ENCODE measurements at regions not wholly inside any gene's neighbourhood (a gene's known extent, or its start where the extent isn't known, plus 50 kb on each side); places are given as distances from the start of the nearest gene placed in this dataset.

GRCh38 chr10:78527296-78527695 lies 493.6 kb downstream of the RPS24 start:
- Histone ChIP-seq H4K20me1 (ENCODE audit: insufficient read depth) (no peaks in the 10 kb centered on the region), H3K36me3 (ENCODE audit: control insufficient read depth in 1 of 2, insufficient read depth in 2 of 2, low read length in 2 of 2) (no peaks in the 10 kb centered on the region), H3K79me2 (ENCODE audit: insufficient read depth, low read length) (no peaks in the 10 kb centered on the region), H3K27me3 (ENCODE audit: insufficient read depth, low read length) (no peaks in the 10 kb centered on the region), H3K27ac (ENCODE audit: low read depth, low read length) (no peak overlapping the region), H3K9ac (ENCODE audit: low read length) (no peak overlapping the region), H3K4me2 (ENCODE audit: low read length) (no peak overlapping the region), H3K4me1 (ENCODE audit: control insufficient read depth in 1 of 2, insufficient read depth in 2 of 2, low read length in 2 of 2) (no peaks in the 10 kb centered on the region), H3K9me3 (ENCODE audit: control insufficient read depth in 1 of 2, insufficient read depth in 1 of 2, low read depth in 1 of 2, low read length in 2 of 2) (no peaks in the 10 kb centered on the region), H2AFZ (ENCODE audit: low read depth, low read length, poor library complexity, severe bottlenecking) (no peak overlapping the region), H3K4me3 (replicated peaks in 1 of 2; ENCODE audit: low read depth in 1 of 2, low read length in 2 of 2) (no peak overlapping the region), H3K9me2 (ENCODE audit: insufficient read depth) (no peaks in the 10 kb centered on the region)
- ChIA-PET RAD21 (ENCODE audit: low non-redundant PET in 1 of 2, low total read pairs in 2 of 2, uncharacterized antibody in 2 of 2, unreplicated experiment in 2 of 2) (no interaction called here), CTCF (no interaction called here), POLR2A (no interaction called here)
- intact Hi-C loops (cut with micrococcal nuclease), result no loop called here
- DNase-seq (ENCODE audit: low read depth, low spot score), result no peak
- ATAC-seq, result no peak
- no TSS peak for BruUV-seq (replicated peaks)
- TF ChIP-seq RAD21 (IDR thresholded peaks at IDR 0.05; ENCODE audit: low read depth), result no peak
- no peak for TF ChIP-seq SP1 (IDR thresholded peaks at IDR 0.05; ENCODE audit: low read depth)
- TF ChIP-seq ZBTB33 (IDR thresholded peaks at IDR 0.05; ENCODE audit: extremely low read depth, insufficient replicate concordance, low read length), result no peak
- no peak for TF ChIP-seq POLR2A (IDR thresholded peaks at IDR 0.05; ENCODE audit: borderline replicate concordance, extremely low read depth, insufficient read depth, insufficient read length)

GRCh38 chr10:78528749-78529204 lies 495.1 kb downstream of the RPS24 start:
- no peak for DNase-seq (ENCODE audit: low read depth, low spot score)
- Histone ChIP-seq H3K79me2 (ENCODE audit: insufficient read depth, low read length) (no peaks in the 10 kb centered on the region), H3K9me3 (ENCODE audit: control insufficient read depth in 1 of 2, insufficient read depth in 1 of 2, low read depth in 1 of 2, low read length in 2 of 2) (no peaks in the 10 kb centered on the region), H3K27me3 (ENCODE audit: insufficient read depth, low read length) (no peaks in the 10 kb centered on the region), H3K4me3 (replicated peaks in 1 of 2; ENCODE audit: low read depth in 1 of 2, low read length in 2 of 2) (no peak overlapping the region), H3K4me1 (ENCODE audit: control insufficient read depth in 1 of 2, insufficient read depth in 2 of 2, low read length in 2 of 2) (no peaks in the 10 kb centered on the region), H3K36me3 (ENCODE audit: control insufficient read depth in 1 of 2, insufficient read depth in 2 of 2, low read length in 2 of 2) (no peaks in the 10 kb centered on the region), H4K20me1 (ENCODE audit: insufficient read depth) (no peaks in the 10 kb centered on the region), H2AFZ (ENCODE audit: low read depth, low read length, poor library complexity, severe bottlenecking) (no peak overlapping the region), H3K27ac (ENCODE audit: low read depth, low read length) (no peak overlapping the region), H3K9me2 (ENCODE audit: insufficient read depth) (no peaks in the 10 kb centered on the region), H3K4me2 (ENCODE audit: low read length) (no peak overlapping the region), H3K9ac (ENCODE audit: low read length) (no peak overlapping the region)
- intact Hi-C loops (cut with micrococcal nuclease), result no loop called here
- RAD21 ChIA-PET (ENCODE audit: low non-redundant PET in 1 of 2, low total read pairs in 2 of 2, uncharacterized antibody in 2 of 2, unreplicated experiment in 2 of 2), result no interaction called here
- CTCF ChIA-PET, result no interaction called here
- POLR2A ChIA-PET, result no interaction called here
- no peak for TF ChIP-seq TCF7L2 (IDR thresholded peaks at IDR 0.05; ENCODE audit: borderline replicate concordance, extremely low read depth, insufficient read depth, insufficient read length)
- TF ChIP-seq CTCF (IDR thresholded peaks at IDR 0.05 in 2 of 3, conservative IDR thresholded peaks at IDR 0.05 in 1 of 3; ENCODE audit: borderline replicate concordance in 1 of 3, insufficient read depth in 1 of 3, low read depth in 2 of 3, low read length in 2 of 3), result no peak
- TF ChIP-seq ATF3 (IDR thresholded peaks at IDR 0.05), result no peak
- TF ChIP-seq JUND (IDR thresholded peaks at IDR 0.05), result no peak
- no peak for TF ChIP-seq ZNF274 (IDR thresholded peaks at IDR 0.05; ENCODE audit: low read depth, low read length)
- no TSS peak for BruUV-seq (replicated peaks)
- ATAC-seq, result no peak

Measured in HCT116 (cell line).